Coronary artery (tissue), 2 donors: ENCODE measurements at regions not wholly inside any gene's neighbourhood (a gene's known extent, or its start where the extent isn't known, plus 50 kb on each side); places are given as distances from the start of the nearest gene placed in this dataset.

Experiments used
- DNase-seq: peaks from one replicate; pipeline ENCODE4 v3.0.0-alpha.2; 2017; ENCODE audit warnings: low spot score
- H3K27ac ChIP-seq, 2 donors: fragments of 200-600 bp; sonication (generic); one replicate each; pipeline ENCODE4 v1.5.1; 2016 to 2019
- H3K4me3 ChIP-seq: fragments of 200-600 bp; sonication (generic); 2 replicates; pipeline ENCODE4 v1.5.1; 2016; ENCODE audit warnings: mild to moderate bottlenecking, moderate library complexity
- TF ChIP-seq, protein P1 (sequence below): fragments of 200-600 bp; sonication (generic); IDR thresholded peaks from one replicate; pipeline ENCODE4 v1.5.1; 2019; ENCODE audit warnings: antibody characterized with exemption

DNA sequence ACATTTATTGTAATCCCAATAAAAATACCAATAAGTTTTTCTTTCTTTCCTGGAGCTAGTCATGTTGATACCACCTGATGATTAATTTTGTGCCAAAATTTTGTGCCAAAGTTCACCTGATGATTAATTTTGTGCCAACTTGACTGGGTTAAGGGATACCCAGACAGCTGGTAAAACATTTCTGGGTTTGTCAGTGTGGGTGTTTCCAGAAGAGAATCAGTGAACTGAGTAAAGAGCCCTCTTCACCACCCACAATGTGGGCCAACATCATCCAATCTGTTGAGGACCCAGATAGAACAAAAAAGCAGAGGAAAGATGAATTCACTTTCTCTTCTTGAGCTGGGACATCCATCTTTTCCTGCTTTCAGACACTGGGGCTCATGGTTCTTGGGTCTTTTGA lies 292.9 kb downstream of the LMO7 start:
- no peak for DNase-seq
- no peak overlapping the region for H3K27ac ChIP-seq
- H3K4me3 ChIP-seq: no peak overlapping the region
- TF ChIP-seq, protein P1, sequence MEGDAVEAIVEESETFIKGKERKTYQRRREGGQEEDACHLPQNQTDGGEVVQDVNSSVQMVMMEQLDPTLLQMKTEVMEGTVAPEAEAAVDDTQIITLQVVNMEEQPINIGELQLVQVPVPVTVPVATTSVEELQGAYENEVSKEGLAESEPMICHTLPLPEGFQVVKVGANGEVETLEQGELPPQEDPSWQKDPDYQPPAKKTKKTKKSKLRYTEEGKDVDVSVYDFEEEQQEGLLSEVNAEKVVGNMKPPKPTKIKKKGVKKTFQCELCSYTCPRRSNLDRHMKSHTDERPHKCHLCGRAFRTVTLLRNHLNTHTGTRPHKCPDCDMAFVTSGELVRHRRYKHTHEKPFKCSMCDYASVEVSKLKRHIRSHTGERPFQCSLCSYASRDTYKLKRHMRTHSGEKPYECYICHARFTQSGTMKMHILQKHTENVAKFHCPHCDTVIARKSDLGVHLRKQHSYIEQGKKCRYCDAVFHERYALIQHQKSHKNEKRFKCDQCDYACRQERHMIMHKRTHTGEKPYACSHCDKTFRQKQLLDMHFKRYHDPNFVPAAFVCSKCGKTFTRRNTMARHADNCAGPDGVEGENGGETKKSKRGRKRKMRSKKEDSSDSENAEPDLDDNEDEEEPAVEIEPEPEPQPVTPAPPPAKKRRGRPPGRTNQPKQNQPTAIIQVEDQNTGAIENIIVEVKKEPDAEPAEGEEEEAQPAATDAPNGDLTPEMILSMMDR: no peak

DNA sequence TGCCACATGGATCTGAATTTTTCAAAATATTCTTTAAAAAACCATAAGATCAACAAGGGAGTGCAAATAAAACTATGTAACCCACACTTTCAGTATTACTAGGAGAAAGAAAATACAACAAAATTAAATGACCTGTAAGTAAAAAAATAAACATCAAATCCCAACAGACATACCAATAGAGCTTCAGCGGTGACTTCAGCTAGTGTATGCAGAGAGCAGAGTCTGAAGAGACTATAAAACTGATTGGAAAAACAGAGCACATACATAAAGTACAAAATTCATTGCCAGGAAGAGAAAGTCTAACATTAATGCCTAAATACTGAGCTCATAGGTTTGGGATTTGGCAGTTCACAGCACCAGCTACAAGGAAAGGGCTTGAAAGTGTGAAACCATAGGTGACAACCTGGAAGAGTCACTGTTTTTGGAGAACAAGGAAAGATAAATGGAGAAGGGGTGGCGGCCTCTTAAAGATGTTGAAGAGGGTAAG lies 291.1 kb downstream of the LMO7 start:
- Histone ChIP-seq H3K27ac (no peak overlapping the region), H3K4me3 (no peak overlapping the region)
- TF ChIP-seq, protein P1: no peak
- DNase-seq: no peak

DNA sequence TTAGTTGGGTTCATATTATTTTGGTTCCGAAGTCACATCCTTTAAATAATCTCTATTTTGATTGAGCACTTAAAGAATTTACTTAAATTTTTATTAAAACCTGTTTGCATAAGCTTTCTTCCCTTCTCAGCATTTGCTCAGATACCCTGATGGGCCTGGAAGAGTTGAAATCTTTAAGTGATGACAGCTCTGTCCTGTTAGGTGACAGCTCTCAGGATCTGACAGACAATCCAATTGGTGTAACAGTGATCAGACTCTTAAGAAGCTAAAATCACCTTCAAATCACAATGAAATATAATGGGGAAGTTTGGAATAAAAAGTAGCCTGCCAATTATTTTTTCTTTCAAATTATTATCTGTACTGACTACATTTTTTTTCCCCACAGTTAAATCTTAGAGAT lies 284.4 kb downstream of the LMO7 start:
- no peak overlapping the region for H3K4me3 ChIP-seq
- no peak overlapping the region for H3K27ac ChIP-seq
- no peak for DNase-seq
- TF ChIP-seq, protein P1: no peak

DNA sequence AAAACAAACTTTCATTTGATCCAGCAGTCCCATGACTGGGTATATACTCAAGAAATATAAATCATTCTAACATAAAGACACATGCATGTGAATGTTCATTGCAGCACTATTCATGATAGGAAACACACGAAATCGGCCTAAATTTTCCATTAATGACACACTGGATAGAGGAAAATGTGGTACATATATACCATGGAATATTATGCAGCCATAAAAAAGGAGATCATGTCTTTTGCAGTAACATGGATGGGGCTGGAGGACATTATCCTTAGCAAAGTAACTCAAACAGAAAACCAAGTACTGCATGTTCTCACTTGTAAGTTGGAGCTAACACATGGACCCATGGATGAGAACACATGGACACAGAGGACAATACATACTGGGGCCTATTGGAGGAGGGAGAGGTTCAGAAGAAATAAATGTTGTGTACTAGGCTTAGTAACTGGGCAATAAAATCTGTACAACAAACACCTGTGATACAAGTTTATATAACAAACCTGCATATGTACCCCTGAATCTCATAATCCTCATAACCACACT lies 283.6 kb downstream of the LMO7 start:
- Histone ChIP-seq H3K27ac (no peak overlapping the region), H3K4me3 (no peak overlapping the region)
- TF ChIP-seq, protein P1: no peak
- no peak for DNase-seq

DNA sequence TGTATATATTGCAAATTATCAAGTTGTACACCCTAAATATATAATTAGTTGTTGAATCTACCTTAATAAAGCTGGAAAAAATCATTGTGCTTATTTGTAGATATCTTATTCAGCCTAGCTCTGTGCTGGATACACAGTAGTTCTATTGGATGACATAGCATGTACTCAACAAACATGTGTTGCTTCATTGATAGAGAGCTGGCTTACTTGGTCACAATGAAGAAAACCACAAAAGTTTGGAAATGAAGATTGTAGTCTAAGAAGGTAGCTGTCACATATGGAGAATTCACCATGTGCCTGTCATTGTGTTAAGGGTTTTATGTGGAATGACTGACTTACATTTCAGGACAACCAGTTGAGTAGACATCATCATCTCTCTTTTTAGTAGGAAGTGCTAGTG lies 278.9 kb downstream of the LMO7 start:
- no peak overlapping the region for H3K4me3 ChIP-seq
- H3K27ac ChIP-seq: no peak overlapping the region
- TF ChIP-seq, protein P1: no peak
- no peak for DNase-seq

DNA sequence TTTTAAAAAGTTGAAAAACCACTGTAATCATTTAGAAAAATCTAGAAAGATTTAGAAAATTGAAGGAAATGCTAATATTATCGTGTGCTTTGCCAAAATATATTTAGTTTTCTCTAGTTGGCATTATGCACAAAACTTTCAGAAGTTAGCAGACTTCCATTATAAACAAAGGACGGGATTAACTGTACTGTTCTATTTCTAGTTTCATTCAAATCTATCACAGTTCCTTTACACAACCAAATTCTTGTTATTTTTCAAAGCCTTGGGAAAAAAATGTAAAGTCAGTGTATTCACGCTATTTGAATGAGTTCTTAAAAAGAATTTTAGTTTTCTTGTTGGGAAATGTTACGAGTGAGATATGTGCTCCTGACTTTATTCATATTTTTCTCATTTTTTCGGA lies 277.8 kb downstream of the LMO7 start:
- Histone ChIP-seq H3K27ac (no peak overlapping the region), H3K4me3 (no peak overlapping the region)
- no peak for DNase-seq
- TF ChIP-seq, protein P1: no peak

DNA sequence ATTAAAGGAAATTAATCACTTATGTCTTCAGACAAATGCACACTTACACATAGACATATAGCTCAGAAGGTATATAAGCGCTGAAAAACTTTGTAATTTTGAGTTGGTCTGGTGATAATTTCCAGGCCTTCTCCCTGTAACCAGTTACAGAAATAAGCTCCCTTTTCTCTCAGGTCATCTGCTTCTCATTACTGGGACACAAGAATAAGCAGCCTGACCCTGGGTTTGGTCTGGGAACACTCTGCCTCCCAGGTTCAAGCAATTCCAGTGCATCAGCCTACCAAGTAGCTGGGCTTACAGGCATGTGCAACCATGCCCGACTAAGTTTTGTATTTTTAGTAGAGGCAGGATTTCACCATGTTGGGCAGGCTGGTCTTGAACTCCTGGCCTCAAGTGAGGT lies 274.5 kb downstream of the LMO7 start:
- Histone ChIP-seq H3K27ac (no peak overlapping the region), H3K4me3 (no peak overlapping the region)
- TF ChIP-seq, protein P1: no peak
- no peak for DNase-seq
